Panc1 (cell line): ENCODE measurements at regions not wholly inside any gene's neighbourhood (a gene's known extent, or its start where the extent isn't known, plus 50 kb on each side); places are given as distances from the start of the nearest gene placed in this dataset.

Experiments used
- ATAC-seq: fragments of 200-7000 bp; cut with Tn5 transposase; 2 replicates; pipeline ENCODE4 v1.9.1; 2020; ENCODE audit warnings: mild to moderate bottlenecking, moderate library complexity
- BruUV-seq: library from RNA; stranded (reverse); fragments of 400-500 nt; replicated peaks from 2 replicates; lab custom pipeline; 2021; lab: Mats Ljungman, UMichigan
- CTCF ChIA-PET: fragments of 300-600 bp; sonication (Branson Sonifier 250); formaldehyde crosslinking; loops from one replicate; lab custom pipeline; 2022; ENCODE audit warnings: antibody characterized with exemption; lab: Charles Lee
- POLR2A ChIA-PET: fragments of 300-600 bp; sonication (Branson Sonifier 250); formaldehyde crosslinking; loops from one replicate; lab custom pipeline; 2022; ENCODE audit warnings: antibody characterized with exemption; lab: Charles Lee
- DNase-seq: peaks from one replicate; pipeline ENCODE4 v3.0.0-alpha.2; 2010; ENCODE audit warnings: low read depth, low spot score
- H3K27ac ChIP-seq: 2 replicates; pipeline ENCODE4 v1.5.1; 2011; ENCODE audit warnings: mild to moderate bottlenecking, low read length, inconsistent platforms
- H3K27me3 ChIP-seq: fragments of 200-500 bp; sonication (Bioruptor generic); 2 replicates; pipeline ENCODE4 v1.6.0; 2014; ENCODE audit warnings: low read length, inconsistent platforms; ENCODE audit not compliant: control insufficient read depth, insufficient read depth
- H3K36me3 ChIP-seq: fragments of 200-500 bp; sonication (Bioruptor generic); 2 replicates; pipeline ENCODE4 v1.5.1; 2014; ENCODE audit warnings: inconsistent platforms, mild to moderate bottlenecking, low read length, moderate library complexity; ENCODE audit not compliant: control insufficient read depth, insufficient read depth
- H3K4me1 ChIP-seq: 2 replicates; pipeline ENCODE4 v1.5.1; 2011; ENCODE audit warnings: inconsistent platforms, mild to moderate bottlenecking, low read length, moderate library complexity; ENCODE audit not compliant: control insufficient read depth, insufficient read depth
- H3K4me3 ChIP-seq, 2 experiments: 2 replicates each; pipeline ENCODE4 v1.5.1; 2011 to 2012; ENCODE audit warnings: low read depth in 2 of 2, low read length in 2 of 2, mild to moderate bottlenecking in 2 of 2, inconsistent platforms in 1 of 2, moderate library complexity in 1 of 2
- H3K9me3 ChIP-seq: fragments of 200-500 bp; sonication (Bioruptor generic); 2 replicates; pipeline ENCODE4 v1.5.1; 2014; ENCODE audit warnings: low read depth, mild to moderate bottlenecking, inconsistent platforms, low read length, moderate library complexity; ENCODE audit not compliant: control insufficient read depth, insufficient read depth
- CTCF ChIP-seq: fragments of 450-650 bp; IDR thresholded peaks from 2 replicates; pipeline ENCODE4 v1.5.1; 2017; ENCODE audit warnings: mild to moderate bottlenecking
- POLR2AphosphoS5 ChIP-seq: IDR thresholded peaks from 2 replicates; pipeline ENCODE4 v1.6.1; 2012; ENCODE audit warnings: mild to moderate bottlenecking, low read depth, low read length, moderate library complexity
- REST ChIP-seq, 2 experiments: IDR thresholded peaks; 2 replicates each; pipeline ENCODE4 v1.6.1; 2011 to 2012; ENCODE audit warnings: low read depth in 2 of 2, control low read depth in 1 of 2, low read length in 1 of 2, mild to moderate bottlenecking in 1 of 2, moderate library complexity in 1 of 2; ENCODE audit not compliant: insufficient read depth in 1 of 2
- SIN3A ChIP-seq: IDR thresholded peaks from 2 replicates; pipeline ENCODE4 v1.6.1; 2012; ENCODE audit warnings: low read depth, mild to moderate bottlenecking, low read length, moderate library complexity, borderline replicate concordance; ENCODE audit not compliant: insufficient read depth
- TCF7L2 ChIP-seq: IDR thresholded peaks from 2 replicates; pipeline ENCODE4 v1.6.1; 2011; ENCODE audit warnings: mild to moderate bottlenecking, low read depth, low read length, inconsistent platforms
- in situ Hi-C: cut with HindIII; loops from 2 replicates; pipeline ENCODE4 v1.10.0; 2016; ENCODE audit warnings: low sequenced_read_pairs, low pct_unique_long_range_greater_than_20kb
- intact Hi-C: fragments of 100-400 bp; cut with micrococcal nuclease; formaldehyde crosslinking; loops from one replicate; pipeline ENCODE4 v1.10.0; 2022; ENCODE audit not compliant: unreplicated experiment

- ATAC-seq = no peak
- in situ Hi-C loops (no loop called here), intact Hi-C loops (no loop called here)
- Histone ChIP-seq H3K4me1 (no peaks in the 10 kb centered on the region), H3K27ac (no peak overlapping the region), H3K9me3 (no peaks in the 10 kb centered on the region), H3K27me3 (no peaks in the 10 kb centered on the region), H3K4me3 (no peak overlapping the region), H3K36me3 (no peaks in the 10 kb centered on the region)
- CTCF ChIA-PET = no interaction called here
- TF ChIP-seq SIN3A = no peak
- TF ChIP-seq POLR2AphosphoS5 = no peak
- no peak for TF ChIP-seq CTCF
- TF ChIP-seq REST (IDR thresholded peaks at IDR 0.05; ENCODE audit: insufficient read depth in 1 of 2, low read depth in 2 of 2, low read length in 1 of 2) = no peak
- TF ChIP-seq TCF7L2 = no peak
- no peak for DNase-seq
- BruUV-seq = no TSS peak
- POLR2A ChIA-PET = no interaction called here
Observed at GRCh38 chr2:18787726-18788125, 198.4 kb upstream of the NT5C1B start.

GRCh38 chr2:18784245-18784644 is 194.9 kb upstream of the NT5C1B start:
- intact Hi-C loops = no loop called here
- H3K9me3 ChIP-seq = no peaks in the 10 kb centered on the region
- ChIA-PET POLR2A (no interaction called here), CTCF (no interaction called here)
- no peak overlapping the region for H3K4me3 ChIP-seq
- BruUV-seq = no TSS peak
- no peaks in the 10 kb centered on the region for H3K36me3 ChIP-seq
- DNase-seq = no peak
- no peak for ATAC-seq
- no peak overlapping the region for H3K27ac ChIP-seq
- H3K4me1 ChIP-seq = no peaks in the 10 kb centered on the region
- in situ Hi-C loops = no loop called here
- TF ChIP-seq SIN3A (no peak), TCF7L2 (no peak), REST (IDR thresholded peaks at IDR 0.05; ENCODE audit: insufficient read depth in 1 of 2, low read depth in 2 of 2, low read length in 1 of 2) (no peak), POLR2AphosphoS5 (no peak), CTCF (no peak)
- H3K27me3 ChIP-seq = no peaks in the 10 kb centered on the region
